ENCODE measurements at regions not wholly inside any gene's neighbourhood (a gene's known extent, or its start where the extent isn't known, plus 50 kb on each side); places are given as distances from the start of the nearest gene placed in this dataset.

GRCh38 chr18:38284972-38285371 is 719.4 kb upstream of the CELF4 start:
- Mint-ChIP-seq H3K27me3 (ENCODE audit: insufficient read depth, low read depth, poor library complexity) (no peaks in the 10 kb centered on the region), H3K9me3 (no peaks in the 10 kb centered on the region; the same call in 2 of the 3 replicates), H3K4me1 (peaks cover 4% of the 10 kb centered on the region; the same call in 2 of the 3 replicates), H3K4me3 (no peak overlapping the region), H3K27ac (no peak overlapping the region), H3K36me3 (ENCODE audit: low read depth) (peaks cover 5% of the 10 kb centered on the region; the same call in 2 of the 3 replicates)
- no peaks in the 10 kb centered on the region for H3K79me2 ChIP-seq (replicated peaks; ENCODE audit: insufficient read depth)
- ATAC-seq, result no peak
- H3K4me2 ChIP-seq, result no peak overlapping the region
- no peaks in the 10 kb centered on the region for H3K27me3 ChIP-seq (ENCODE audit: insufficient read depth)
- no peaks in the 10 kb centered on the region for H3F3A ChIP-seq (replicated peaks; ENCODE audit: low read depth)
- no peaks in the 10 kb centered on the region for H3K36me3 ChIP-seq (ENCODE audit: insufficient read depth)
- TF ChIP-seq ZNF114 (CRISPR knock-in tag; IDR thresholded peaks at IDR 0.05), result no peak
- no peak for TF ChIP-seq EZH2 (IDR thresholded peaks at IDR 0.05; ENCODE audit: low read depth, unreplicated experiment)
- TF ChIP-seq, protein P1, sequence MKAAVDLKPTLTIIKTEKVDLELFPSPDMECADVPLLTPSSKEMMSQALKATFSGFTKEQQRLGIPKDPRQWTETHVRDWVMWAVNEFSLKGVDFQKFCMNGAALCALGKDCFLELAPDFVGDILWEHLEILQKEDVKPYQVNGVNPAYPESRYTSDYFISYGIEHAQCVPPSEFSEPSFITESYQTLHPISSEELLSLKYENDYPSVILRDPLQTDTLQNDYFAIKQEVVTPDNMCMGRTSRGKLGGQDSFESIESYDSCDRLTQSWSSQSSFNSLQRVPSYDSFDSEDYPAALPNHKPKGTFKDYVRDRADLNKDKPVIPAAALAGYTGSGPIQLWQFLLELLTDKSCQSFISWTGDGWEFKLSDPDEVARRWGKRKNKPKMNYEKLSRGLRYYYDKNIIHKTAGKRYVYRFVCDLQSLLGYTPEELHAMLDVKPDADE (IDR thresholded peaks at IDR 0.05), result no peak
- TF ChIP-seq JUNB (IDR thresholded peaks at IDR 0.05; ENCODE audit: unreplicated experiment), result no peak
- no peak for TF ChIP-seq EZH2phosphoT487 (IDR thresholded peaks at IDR 0.05; ENCODE audit: unreplicated experiment)
- TF ChIP-seq ZNF331 (CRISPR knock-in tag; IDR thresholded peaks at IDR 0.05; ENCODE audit: low read depth), result no peak
- no peak for TF ChIP-seq CREB1 (CRISPR knock-in tag; IDR thresholded peaks at IDR 0.05; ENCODE audit: low read depth)
- TF ChIP-seq, protein P2, sequence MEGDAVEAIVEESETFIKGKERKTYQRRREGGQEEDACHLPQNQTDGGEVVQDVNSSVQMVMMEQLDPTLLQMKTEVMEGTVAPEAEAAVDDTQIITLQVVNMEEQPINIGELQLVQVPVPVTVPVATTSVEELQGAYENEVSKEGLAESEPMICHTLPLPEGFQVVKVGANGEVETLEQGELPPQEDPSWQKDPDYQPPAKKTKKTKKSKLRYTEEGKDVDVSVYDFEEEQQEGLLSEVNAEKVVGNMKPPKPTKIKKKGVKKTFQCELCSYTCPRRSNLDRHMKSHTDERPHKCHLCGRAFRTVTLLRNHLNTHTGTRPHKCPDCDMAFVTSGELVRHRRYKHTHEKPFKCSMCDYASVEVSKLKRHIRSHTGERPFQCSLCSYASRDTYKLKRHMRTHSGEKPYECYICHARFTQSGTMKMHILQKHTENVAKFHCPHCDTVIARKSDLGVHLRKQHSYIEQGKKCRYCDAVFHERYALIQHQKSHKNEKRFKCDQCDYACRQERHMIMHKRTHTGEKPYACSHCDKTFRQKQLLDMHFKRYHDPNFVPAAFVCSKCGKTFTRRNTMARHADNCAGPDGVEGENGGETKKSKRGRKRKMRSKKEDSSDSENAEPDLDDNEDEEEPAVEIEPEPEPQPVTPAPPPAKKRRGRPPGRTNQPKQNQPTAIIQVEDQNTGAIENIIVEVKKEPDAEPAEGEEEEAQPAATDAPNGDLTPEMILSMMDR (conservative IDR thresholded peaks at IDR 0.05; ENCODE audit: low read depth in 2 of 2), result no peak
- TF ChIP-seq, protein P3, sequence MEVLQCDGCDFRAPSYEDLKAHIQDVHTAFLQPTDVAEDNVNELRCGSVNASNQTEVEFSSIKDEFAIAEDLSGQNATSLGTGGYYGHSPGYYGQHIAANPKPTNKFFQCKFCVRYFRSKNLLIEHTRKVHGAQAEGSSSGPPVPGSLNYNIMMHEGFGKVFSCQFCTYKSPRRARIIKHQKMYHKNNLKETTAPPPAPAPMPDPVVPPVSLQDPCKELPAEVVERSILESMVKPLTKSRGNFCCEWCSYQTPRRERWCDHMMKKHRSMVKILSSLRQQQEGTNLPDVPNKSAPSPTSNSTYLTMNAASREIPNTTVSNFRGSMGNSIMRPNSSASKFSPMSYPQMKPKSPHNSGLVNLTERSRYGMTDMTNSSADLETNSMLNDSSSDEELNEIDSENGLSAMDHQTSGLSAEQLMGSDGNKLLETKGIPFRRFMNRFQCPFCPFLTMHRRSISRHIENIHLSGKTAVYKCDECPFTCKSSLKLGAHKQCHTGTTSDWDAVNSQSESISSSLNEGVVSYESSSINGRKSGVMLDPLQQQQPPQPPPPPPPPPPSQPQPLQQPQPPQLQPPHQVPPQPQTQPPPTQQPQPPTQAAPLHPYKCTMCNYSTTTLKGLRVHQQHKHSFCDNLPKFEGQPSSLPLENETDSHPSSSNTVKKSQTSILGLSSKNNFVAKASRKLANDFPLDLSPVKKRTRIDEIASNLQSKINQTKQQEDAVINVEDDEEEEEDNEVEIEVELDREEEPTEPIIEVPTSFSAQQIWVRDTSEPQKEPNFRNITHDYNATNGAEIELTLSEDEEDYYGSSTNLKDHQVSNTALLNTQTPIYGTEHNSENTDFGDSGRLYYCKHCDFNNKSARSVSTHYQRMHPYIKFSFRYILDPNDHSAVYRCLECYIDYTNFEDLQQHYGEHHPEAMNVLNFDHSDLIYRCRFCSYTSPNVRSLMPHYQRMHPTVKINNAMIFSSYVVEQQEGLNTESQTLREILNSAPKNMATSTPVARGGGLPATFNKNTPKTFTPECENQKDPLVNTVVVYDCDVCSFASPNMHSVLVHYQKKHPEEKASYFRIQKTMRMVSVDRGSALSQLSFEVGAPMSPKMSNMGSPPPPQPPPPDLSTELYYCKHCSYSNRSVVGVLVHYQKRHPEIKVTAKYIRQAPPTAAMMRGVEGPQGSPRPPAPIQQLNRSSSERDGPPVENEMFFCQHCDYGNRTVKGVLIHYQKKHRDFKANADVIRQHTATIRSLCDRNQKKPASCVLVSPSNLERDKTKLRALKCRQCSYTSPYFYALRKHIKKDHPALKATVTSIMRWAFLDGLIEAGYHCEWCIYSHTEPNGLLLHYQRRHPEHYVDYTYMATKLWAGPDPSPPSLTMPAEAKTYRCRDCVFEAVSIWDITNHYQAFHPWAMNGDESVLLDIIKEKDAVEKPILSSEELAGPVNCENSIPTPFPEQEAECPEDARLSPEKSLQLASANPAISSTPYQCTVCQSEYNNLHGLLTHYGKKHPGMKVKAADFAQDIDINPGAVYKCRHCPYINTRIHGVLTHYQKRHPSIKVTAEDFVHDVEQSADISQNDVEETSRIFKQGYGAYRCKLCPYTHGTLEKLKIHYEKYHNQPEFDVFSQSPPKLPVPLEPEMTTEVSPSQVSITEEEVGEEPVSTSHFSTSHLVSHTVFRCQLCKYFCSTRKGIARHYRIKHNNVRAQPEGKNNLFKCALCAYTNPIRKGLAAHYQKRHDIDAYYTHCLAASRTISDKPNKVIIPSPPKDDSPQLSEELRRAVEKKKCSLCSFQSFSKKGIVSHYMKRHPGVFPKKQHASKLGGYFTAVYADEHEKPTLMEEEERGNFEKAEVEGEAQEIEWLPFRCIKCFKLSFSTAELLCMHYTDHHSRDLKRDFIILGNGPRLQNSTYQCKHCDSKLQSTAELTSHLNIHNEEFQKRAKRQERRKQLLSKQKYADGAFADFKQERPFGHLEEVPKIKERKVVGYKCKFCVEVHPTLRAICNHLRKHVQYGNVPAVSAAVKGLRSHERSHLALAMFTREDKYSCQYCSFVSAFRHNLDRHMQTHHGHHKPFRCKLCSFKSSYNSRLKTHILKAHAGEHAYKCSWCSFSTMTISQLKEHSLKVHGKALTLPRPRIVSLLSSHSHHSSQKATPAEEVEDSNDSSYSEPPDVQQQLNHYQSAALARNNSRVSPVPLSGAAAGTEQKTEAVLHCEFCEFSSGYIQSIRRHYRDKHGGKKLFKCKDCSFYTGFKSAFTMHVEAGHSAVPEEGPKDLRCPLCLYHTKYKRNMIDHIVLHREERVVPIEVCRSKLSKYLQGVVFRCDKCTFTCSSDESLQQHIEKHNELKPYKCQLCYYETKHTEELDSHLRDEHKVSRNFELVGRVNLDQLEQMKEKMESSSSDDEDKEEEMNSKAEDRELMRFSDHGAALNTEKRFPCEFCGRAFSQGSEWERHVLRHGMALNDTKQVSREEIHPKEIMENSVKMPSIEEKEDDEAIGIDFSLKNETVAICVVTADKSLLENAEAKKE (CRISPR knock-in tag; IDR thresholded peaks at IDR 0.05), result no peak
- TF ChIP-seq STAT1 (IDR thresholded peaks at IDR 0.05; ENCODE audit: unreplicated experiment), result no peak
- no peak for TF ChIP-seq REST (IDR thresholded peaks at IDR 0.05; ENCODE audit: unreplicated experiment)
- no peak for TF ChIP-seq POLR2AphosphoS5 (IDR thresholded peaks at IDR 0.05; ENCODE audit: low read depth)
- TF ChIP-seq NANOG (IDR thresholded peaks at IDR 0.05; ENCODE audit: borderline replicate concordance), result no peak
- no peak for DNase-seq (ENCODE audit: low spot score)
- no peaks in the 10 kb centered on the region for H4K20me1 ChIP-seq (replicated peaks; ENCODE audit: insufficient read depth)
- H3K4me3 ChIP-seq, result no peak overlapping the region
- no peak overlapping the region for H2AFZ ChIP-seq
- H3K4me1 ChIP-seq (ENCODE audit: insufficient read depth), result 0 out of 2 replicates have a peak, but pooled peaks cover 9% of the 10 kb centered on the region
- no peak overlapping the region for H3K27ac ChIP-seq (ENCODE audit: low read depth)
- peaks cover 13% of the 10 kb centered on the region for H3K9me2 ChIP-seq (ENCODE audit: insufficient read depth)

Measured in GM23338 (cell line).